ENCODE measurements at regions not wholly inside any gene's neighbourhood (a gene's known extent, or its start where the extent isn't known, plus 50 kb on each side); places are given as distances from the start of the nearest gene placed in this dataset.

DNA sequence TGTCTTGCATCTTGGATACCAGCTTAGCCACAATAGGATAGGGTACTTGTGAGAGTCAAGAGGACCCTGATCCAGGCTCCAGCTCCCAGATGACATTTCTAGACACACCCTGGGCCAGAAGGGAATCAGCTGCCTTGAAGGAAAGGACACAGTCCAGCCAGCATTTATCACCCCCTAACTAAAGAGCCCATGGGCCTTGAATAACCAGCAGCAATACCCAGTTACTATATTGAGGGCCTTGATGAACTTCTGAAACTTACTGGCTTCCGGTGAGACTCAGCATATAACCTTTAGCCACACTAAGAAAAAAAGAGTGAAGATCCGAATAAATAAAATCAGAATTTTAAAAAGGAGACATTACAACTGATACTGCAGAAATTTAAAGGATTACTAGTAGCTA, 1135.4 kb downstream of the LRFN5 start:
- no peak for TF ChIP-seq POLR2AphosphoS5 (IDR thresholded peaks at IDR 0.05)
- TF ChIP-seq CTCF (IDR thresholded peaks at IDR 0.05 in 8 of 11, conservative IDR thresholded peaks at IDR 0.05 in 3 of 11) = no peak
- no peak for TF ChIP-seq POLR2A (IDR thresholded peaks at IDR 0.05)
- no peaks in the 10 kb centered on the region for H3K36me3 ChIP-seq
- DNase-seq = no peak
- intact Hi-C loops (cut with DNase I; ENCODE audit: low total_unique reads) = no loop called here
- no peaks in the 10 kb centered on the region for H3K27me3 ChIP-seq (replicated peaks in 1 of 7)
- H3K9me3 ChIP-seq = peaks cover 0 to 4% (median 0%) of the 10 kb centered on the region in 8 donors
- no peak overlapping the region for H3K27ac ChIP-seq
- 78 to 93% (median 89%) methylated on average over 2 of the region's 2 CpGs for WGBS, 5 donors
- H3K4me1 ChIP-seq = no peaks in the 10 kb centered on the region
- no peak overlapping the region for H3K4me3 ChIP-seq

- Histone ChIP-seq H3K27ac (no peak overlapping the region), H3K27me3 (replicated peaks in 1 of 7) (no peaks in the 10 kb centered on the region), H3K4me1 (no peaks in the 10 kb centered on the region), H3K4me3 (no peak overlapping the region), H3K9me3 (no peaks in the 10 kb centered on the region), H3K36me3 (no peaks in the 10 kb centered on the region)
- intact Hi-C loops (cut with DNase I; ENCODE audit: low total_unique reads) = no loop called here
- WGBS, 5 donors = 28 to 84% (median 69%) methylated on average over 1 of the region's 1 CpG
- TF ChIP-seq POLR2AphosphoS5 (IDR thresholded peaks at IDR 0.05) (no peak), CTCF (IDR thresholded peaks at IDR 0.05 in 8 of 11, conservative IDR thresholded peaks at IDR 0.05 in 3 of 11) (no peak), POLR2A (IDR thresholded peaks at IDR 0.05) (no peak)
- DNase-seq = no peak
Measured at GRCh38 chr14:42736408-42736807, 1129.7 kb downstream of the LRFN5 start.

GRCh38 chr14:42734041-42734440, 1127.4 kb downstream of the LRFN5 start:
- Histone ChIP-seq H3K27ac (no peak overlapping the region), H3K27me3 (replicated peaks in 1 of 7) (no peaks in the 10 kb centered on the region), H3K9me3 (no peaks in the 10 kb centered on the region), H3K36me3 (no peaks in the 10 kb centered on the region), H3K4me1 (no peaks in the 10 kb centered on the region), H3K4me3 (no peak overlapping the region)
- DNase-seq = no peak
- WGBS, 5 donors = 51 to 85% (median 67%) methylated on average over 1 of the region's 1 CpG
- intact Hi-C loops (cut with DNase I; ENCODE audit: low total_unique reads) = no loop called here
- TF ChIP-seq POLR2A (IDR thresholded peaks at IDR 0.05) = no peak
- TF ChIP-seq CTCF (IDR thresholded peaks at IDR 0.05 in 8 of 11, conservative IDR thresholded peaks at IDR 0.05 in 3 of 11) = no peak

GRCh38 chr14:42732005-42732404, 1125.3 kb downstream of the LRFN5 start:
- Histone ChIP-seq H3K27ac (no peak overlapping the region), H3K36me3 (no peaks in the 10 kb centered on the region), H3K9me3 (no peaks in the 10 kb centered on the region), H3K4me1 (no peaks in the 10 kb centered on the region), H3K4me3 (no peak overlapping the region), H3K27me3 (replicated peaks in 1 of 7) (no peaks in the 10 kb centered on the region)
- TF ChIP-seq POLR2AphosphoS5 (IDR thresholded peaks at IDR 0.05) (no peak), CTCF (IDR thresholded peaks at IDR 0.05 in 8 of 11, conservative IDR thresholded peaks at IDR 0.05 in 3 of 11) (no peak), POLR2A (IDR thresholded peaks at IDR 0.05) (no peak)
- no peak for DNase-seq
- intact Hi-C loops (cut with DNase I; ENCODE audit: low total_unique reads) = no loop called here

All from spleen (tissue), 11 donors.